IPS-18a (cell line): ENCODE measurements at regions not wholly inside any gene's neighbourhood (a gene's known extent, or its start where the extent isn't known, plus 50 kb on each side); places are given as distances from the start of the nearest gene placed in this dataset.
"Not testable (repeated sequence)": the region's sequence is repeated elsewhere in the genome, so short reads cannot be mapped to it uniquely, and the experiment has no call there.

ENCODE experiments used
- H3K27ac ChIP-seq: one replicate; pipeline ENCODE4 v1.5.1; 2013; ENCODE audit warnings: low read length
- H3K27me3 ChIP-seq: one replicate; pipeline ENCODE4 v1.6.1; 2013; ENCODE audit warnings: mild to moderate bottlenecking, low read length; ENCODE audit not compliant: control insufficient read depth, insufficient read depth
- H3K36me3 ChIP-seq: one replicate; pipeline ENCODE4 v1.6.1; 2013; ENCODE audit warnings: low read depth, low read length; ENCODE audit not compliant: control insufficient read depth
- H3K4me1 ChIP-seq: one replicate; pipeline ENCODE4 v1.6.1; 2013; ENCODE audit warnings: low read depth, low read length; ENCODE audit not compliant: control insufficient read depth
- H3K4me3 ChIP-seq: one replicate; pipeline ENCODE4 v1.5.1; 2013; ENCODE audit warnings: low read length
- H3K9ac ChIP-seq: one replicate; pipeline ENCODE4 v1.6.1; 2013; ENCODE audit warnings: mild to moderate bottlenecking, low read length, moderate library complexity
- H3K9me3 ChIP-seq: one replicate; pipeline ENCODE4 v1.6.1; 2013; ENCODE audit warnings: low read depth, low read length; ENCODE audit not compliant: control insufficient read depth

GRCh38 chr20:54928564-54928963 lies 453.2 kb downstream of the DOK5 start:
- Histone ChIP-seq H3K9ac (no peak overlapping the region), H3K4me3 (no peak overlapping the region), H3K4me1 (no peaks in the 10 kb centered on the region), H3K36me3 (no peaks in the 10 kb centered on the region), H3K27ac (no peak overlapping the region), H3K27me3 (no peaks in the 10 kb centered on the region), H3K9me3 (peaks cover 3% of the 10 kb centered on the region)

GRCh38 chr20:54922636-54923035 lies 447.2 kb downstream of the DOK5 start:
- no peaks in the 10 kb centered on the region for H3K9me3 ChIP-seq

GRCh38 chr20:54922096-54922495 lies 446.7 kb downstream of the DOK5 start:
- H3K27me3 ChIP-seq: no peaks in the 10 kb centered on the region
- no peak overlapping the region for H3K9ac ChIP-seq

More at GRCh38 chr20:54922636-54923035, 447.2 kb downstream of the DOK5 start:
- Histone ChIP-seq H3K27ac (no peak overlapping the region), H3K9ac (no peak overlapping the region), H3K27me3 (no peaks in the 10 kb centered on the region), H3K36me3 (no peaks in the 10 kb centered on the region), H3K4me3 (no peak overlapping the region), H3K4me1 (no peaks in the 10 kb centered on the region)

GRCh38 chr20:54920491-54920890 lies 445.1 kb downstream of the DOK5 start:
- H3K27me3 ChIP-seq: no peaks in the 10 kb centered on the region
- no peak overlapping the region for H3K9ac ChIP-seq
- no peaks in the 10 kb centered on the region for H3K9me3 ChIP-seq
- no peaks in the 10 kb centered on the region for H3K36me3 ChIP-seq
- H3K4me3 ChIP-seq: no peak overlapping the region
- no peaks in the 10 kb centered on the region for H3K4me1 ChIP-seq
- H3K27ac ChIP-seq: no peak overlapping the region

More at GRCh38 chr20:54922096-54922495, 446.7 kb downstream of the DOK5 start:
- H3K9me3 ChIP-seq: no peaks in the 10 kb centered on the region
- no peaks in the 10 kb centered on the region for H3K36me3 ChIP-seq
- no peak overlapping the region for H3K27ac ChIP-seq
- no peak overlapping the region for H3K4me3 ChIP-seq
- H3K4me1 ChIP-seq: no peaks in the 10 kb centered on the region

DNA sequence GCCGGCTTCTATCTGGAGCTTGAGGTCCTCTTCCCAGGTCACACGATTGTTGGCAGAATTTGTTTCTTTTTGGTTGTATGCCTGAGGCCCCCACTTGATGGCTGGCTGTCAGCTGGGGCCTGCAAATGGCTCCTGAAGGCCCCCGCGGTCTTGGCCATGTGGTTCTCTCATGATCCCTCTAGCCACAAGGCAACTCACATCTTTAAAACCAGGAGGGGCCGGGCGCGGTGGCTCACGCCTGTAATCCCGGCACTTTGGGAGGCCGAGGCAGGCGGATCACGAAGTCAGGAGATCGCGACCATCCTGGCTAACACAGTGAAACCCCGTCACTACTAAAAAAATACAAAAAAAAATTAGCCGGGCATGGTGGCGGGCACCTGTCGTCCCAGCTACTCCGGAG lies 443.6 kb downstream of the DOK5 start:
- not testable (repeated sequence) for H3K27me3 ChIP-seq, H3K9me3 ChIP-seq, H3K4me3 ChIP-seq, H3K27ac ChIP-seq, H3K9ac ChIP-seq, H3K4me1 ChIP-seq, H3K36me3 ChIP-seq

DNA sequence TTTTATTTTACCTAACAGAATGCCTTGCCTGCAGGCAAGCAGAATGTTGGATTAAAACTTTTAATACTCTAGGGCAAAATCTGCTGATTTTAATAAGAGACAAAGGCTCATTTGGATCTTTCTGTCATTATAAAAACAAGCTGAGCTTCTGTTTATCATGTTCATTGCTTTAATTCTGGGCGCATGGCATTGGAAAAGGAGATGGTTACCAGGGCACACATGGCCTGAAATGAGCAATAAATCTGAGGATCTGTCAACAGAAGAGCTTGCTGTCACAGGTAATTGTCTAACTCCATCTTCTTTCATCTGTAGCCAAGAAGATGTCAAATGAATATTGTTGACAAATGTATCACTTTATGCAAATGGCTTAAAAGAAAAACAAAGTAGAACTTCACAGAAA lies 439.6 kb downstream of the DOK5 start:
- no peaks in the 10 kb centered on the region for H3K9me3 ChIP-seq
- no peaks in the 10 kb centered on the region for H3K36me3 ChIP-seq
- H3K27ac ChIP-seq: no peak overlapping the region
- H3K4me3 ChIP-seq: no peak overlapping the region
- H3K4me1 ChIP-seq: no peaks in the 10 kb centered on the region
- no peak overlapping the region for H3K9ac ChIP-seq
- no peaks in the 10 kb centered on the region for H3K27me3 ChIP-seq

GRCh38 chr20:54909702-54910101 lies 434.3 kb downstream of the DOK5 start:
- Histone ChIP-seq H3K27ac (no peak overlapping the region), H3K27me3 (no peaks in the 10 kb centered on the region), H3K4me3 (no peak overlapping the region), H3K9ac (no peak overlapping the region), H3K9me3 (no peaks in the 10 kb centered on the region), H3K36me3 (no peaks in the 10 kb centered on the region), H3K4me1 (no peaks in the 10 kb centered on the region)

DNA sequence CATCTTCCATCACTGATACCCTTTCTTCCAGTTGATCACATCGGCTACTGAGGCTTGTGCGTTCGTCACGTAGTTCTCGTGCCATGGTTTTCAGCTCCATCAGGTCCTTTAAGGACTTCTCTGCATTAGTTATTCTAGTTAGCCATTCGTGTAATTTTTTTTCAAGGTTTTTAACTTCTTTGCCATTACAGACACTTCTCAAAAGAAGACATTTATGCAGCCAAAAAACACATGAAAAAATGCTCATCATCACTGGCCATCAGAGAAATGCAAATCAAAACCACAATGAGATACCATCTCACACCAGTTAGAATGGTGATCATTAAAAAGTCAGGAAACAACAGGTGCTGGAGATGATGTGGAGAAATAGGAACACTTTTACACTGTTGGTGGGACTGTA lies 430.7 kb downstream of the DOK5 start:
- not testable (repeated sequence) for H3K27ac ChIP-seq, H3K4me3 ChIP-seq, H3K36me3 ChIP-seq, H3K9me3 ChIP-seq, H3K4me1 ChIP-seq, H3K27me3 ChIP-seq, H3K9ac ChIP-seq

DNA sequence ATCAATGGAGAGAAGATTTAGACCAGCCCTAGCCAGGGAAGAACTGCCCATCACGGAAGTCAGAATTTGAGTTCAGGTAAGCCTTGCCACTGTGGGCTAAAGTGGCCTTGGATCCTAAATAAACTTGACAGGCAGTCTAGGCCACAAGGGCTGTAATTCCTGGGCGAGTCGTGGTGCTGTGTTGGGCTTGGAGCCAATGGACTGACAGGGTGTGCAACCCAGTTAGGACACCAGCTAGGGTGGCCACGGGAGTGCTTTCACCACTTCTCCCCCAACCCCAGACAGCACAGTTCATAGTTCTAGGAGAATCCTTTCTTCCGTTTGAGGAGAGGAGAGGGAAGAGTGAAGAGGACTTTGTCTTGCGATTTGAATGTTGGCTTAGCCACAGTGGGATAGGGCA lies 422.4 kb downstream of the DOK5 start:
- no peaks in the 10 kb centered on the region for H3K27me3 ChIP-seq
- H3K9ac ChIP-seq: no peak overlapping the region
- no peak overlapping the region for H3K27ac ChIP-seq
- no peaks in the 10 kb centered on the region for H3K36me3 ChIP-seq
- H3K4me1 ChIP-seq: no peaks in the 10 kb centered on the region
- no peak overlapping the region for H3K4me3 ChIP-seq
- H3K9me3 ChIP-seq: no peaks in the 10 kb centered on the region

GRCh38 chr20:54891907-54892306 lies 416.5 kb downstream of the DOK5 start:
- Histone ChIP-seq H3K9me3 (no peaks in the 10 kb centered on the region), H3K27ac (no peak overlapping the region), H3K4me1 (no peaks in the 10 kb centered on the region), H3K27me3 (no peaks in the 10 kb centered on the region), H3K9ac (no peak overlapping the region), H3K36me3 (no peaks in the 10 kb centered on the region), H3K4me3 (no peak overlapping the region)

- no peaks in the 10 kb centered on the region for H3K4me1 ChIP-seq
- H3K9me3 ChIP-seq: no peaks in the 10 kb centered on the region
- H3K27ac ChIP-seq: no peak overlapping the region
- H3K27me3 ChIP-seq: no peaks in the 10 kb centered on the region
- no peak overlapping the region for H3K4me3 ChIP-seq
- no peak overlapping the region for H3K9ac ChIP-seq
- no peaks in the 10 kb centered on the region for H3K36me3 ChIP-seq
These were observed 404.0 kb downstream of the DOK5 start for GRCh38 chr20:54879393-54879792.

- no peak overlapping the region for H3K27ac ChIP-seq
- no peaks in the 10 kb centered on the region for H3K9me3 ChIP-seq
- H3K9ac ChIP-seq: no peak overlapping the region
- no peaks in the 10 kb centered on the region for H3K4me1 ChIP-seq
- no peak overlapping the region for H3K4me3 ChIP-seq
- no peaks in the 10 kb centered on the region for H3K27me3 ChIP-seq
- H3K36me3 ChIP-seq: no peaks in the 10 kb centered on the region
These were observed 399.9 kb downstream of the DOK5 start for GRCh38 chr20:54875307-54875706.
